Suprapubic skin (tissue), 4 donors: ENCODE measurements at regions not wholly inside any gene's neighbourhood (a gene's known extent, or its start where the extent isn't known, plus 50 kb on each side); places are given as distances from the start of the nearest gene placed in this dataset.

Experiments used
- DNase-seq, 2 donors: peaks; one replicate each; pipeline ENCODE4 v3.0.0-alpha.2; 2019; ENCODE audit warnings: low spot score in 2 of 2
- H3K27ac ChIP-seq: fragments of 200-600 bp; sonication (generic); one replicate; pipeline ENCODE4 v1.5.1; 2019
- H3K27me3 ChIP-seq: fragments of 200-600 bp; sonication (generic); one replicate; pipeline ENCODE4 v1.5.1; 2019
- H3K36me3 ChIP-seq: fragments of 200-600 bp; sonication (generic); one replicate; pipeline ENCODE4 v1.5.1; 2019
- H3K4me1 ChIP-seq: fragments of 200-600 bp; sonication (generic); one replicate; pipeline ENCODE4 v1.5.1; 2019
- H3K4me3 ChIP-seq: fragments of 200-600 bp; sonication (generic); one replicate; pipeline ENCODE4 v1.5.1; 2019; ENCODE audit warnings: mild to moderate bottlenecking
- H3K9me3 ChIP-seq: fragments of 200-600 bp; sonication (generic); one replicate; pipeline ENCODE4 v1.5.1; 2019
- EP300 ChIP-seq: sonication (generic); formaldehyde crosslinking; IDR thresholded peaks from one replicate; pipeline ENCODE4 v1.6.1; 2017; ENCODE audit warnings: antibody characterized with exemption
- POLR2A ChIP-seq, 2 donors: fragments of 450-650 bp; IDR thresholded peaks; one replicate each; pipeline ENCODE4 v1.6.1; 2017; ENCODE audit warnings: antibody characterized with exemption in 2 of 2, mild to moderate bottlenecking in 2 of 2, moderate library complexity in 2 of 2
- POLR2AphosphoS5 ChIP-seq, 3 donors: sonication (generic); formaldehyde crosslinking; IDR thresholded peaks; one replicate each; pipeline ENCODE4 v1.6.1; 2017; ENCODE audit warnings: antibody characterized with exemption in 3 of 3
- WGBS: methylation state at CpG from one replicate; pipeline ENCODE4 v1.1.5; 2018; 5-methylcytosine and 5-hydroxymethylcytosine counted together
- TF ChIP-seq, protein P1 (sequence below), 2 donors: fragments of 200-600 bp in 1 of 2; fragments of 450-650 bp in 1 of 2; sonication (generic) in 1 of 2; IDR thresholded peaks; one replicate each; pipeline ENCODE4 v1.5.1; 2016 to 2019; ENCODE audit warnings: antibody characterized with exemption in 2 of 2, mild to moderate bottlenecking in 1 of 2, moderate library complexity in 1 of 2

DNA sequence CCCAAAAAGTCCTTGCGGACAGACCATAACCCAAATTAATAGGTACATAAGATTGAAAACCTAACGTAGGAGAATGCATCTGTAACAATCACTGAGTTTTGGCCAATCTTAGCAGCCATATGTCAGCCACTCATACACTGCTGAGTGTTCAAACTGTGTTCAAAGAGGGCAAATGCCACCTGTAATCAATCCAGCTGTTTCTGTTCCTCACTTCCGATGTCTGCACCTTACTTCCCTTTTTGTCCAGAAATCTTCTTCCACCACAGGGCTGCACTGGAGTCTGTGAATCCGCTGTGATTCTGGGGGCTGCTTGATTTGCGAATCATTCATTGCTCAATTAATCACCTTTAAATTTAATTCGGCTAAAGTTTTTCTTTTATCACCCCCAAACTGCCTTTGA lies 263.9 kb downstream of the ICE1 start:
- no peaks in the 10 kb centered on the region for H3K4me1 ChIP-seq
- peaks cover 11% of the 10 kb centered on the region for H3K27me3 ChIP-seq
- TF ChIP-seq POLR2AphosphoS5 (IDR thresholded peaks at IDR 0.05) (no peak), POLR2A (IDR thresholded peaks at IDR 0.05) (no peak), EP300 (no peak)
- TF ChIP-seq, protein P1, sequence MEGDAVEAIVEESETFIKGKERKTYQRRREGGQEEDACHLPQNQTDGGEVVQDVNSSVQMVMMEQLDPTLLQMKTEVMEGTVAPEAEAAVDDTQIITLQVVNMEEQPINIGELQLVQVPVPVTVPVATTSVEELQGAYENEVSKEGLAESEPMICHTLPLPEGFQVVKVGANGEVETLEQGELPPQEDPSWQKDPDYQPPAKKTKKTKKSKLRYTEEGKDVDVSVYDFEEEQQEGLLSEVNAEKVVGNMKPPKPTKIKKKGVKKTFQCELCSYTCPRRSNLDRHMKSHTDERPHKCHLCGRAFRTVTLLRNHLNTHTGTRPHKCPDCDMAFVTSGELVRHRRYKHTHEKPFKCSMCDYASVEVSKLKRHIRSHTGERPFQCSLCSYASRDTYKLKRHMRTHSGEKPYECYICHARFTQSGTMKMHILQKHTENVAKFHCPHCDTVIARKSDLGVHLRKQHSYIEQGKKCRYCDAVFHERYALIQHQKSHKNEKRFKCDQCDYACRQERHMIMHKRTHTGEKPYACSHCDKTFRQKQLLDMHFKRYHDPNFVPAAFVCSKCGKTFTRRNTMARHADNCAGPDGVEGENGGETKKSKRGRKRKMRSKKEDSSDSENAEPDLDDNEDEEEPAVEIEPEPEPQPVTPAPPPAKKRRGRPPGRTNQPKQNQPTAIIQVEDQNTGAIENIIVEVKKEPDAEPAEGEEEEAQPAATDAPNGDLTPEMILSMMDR (IDR thresholded peaks at IDR 0.05), result no peak
- H3K4me3 ChIP-seq, result no peak overlapping the region
- H3K36me3 ChIP-seq, result no peaks in the 10 kb centered on the region
- H3K27ac ChIP-seq, result no peak overlapping the region
- no peaks in the 10 kb centered on the region for H3K9me3 ChIP-seq
- DNase-seq, result no peak
- 85% methylated on average over 6 of the region's 6 CpGs for WGBS

DNA sequence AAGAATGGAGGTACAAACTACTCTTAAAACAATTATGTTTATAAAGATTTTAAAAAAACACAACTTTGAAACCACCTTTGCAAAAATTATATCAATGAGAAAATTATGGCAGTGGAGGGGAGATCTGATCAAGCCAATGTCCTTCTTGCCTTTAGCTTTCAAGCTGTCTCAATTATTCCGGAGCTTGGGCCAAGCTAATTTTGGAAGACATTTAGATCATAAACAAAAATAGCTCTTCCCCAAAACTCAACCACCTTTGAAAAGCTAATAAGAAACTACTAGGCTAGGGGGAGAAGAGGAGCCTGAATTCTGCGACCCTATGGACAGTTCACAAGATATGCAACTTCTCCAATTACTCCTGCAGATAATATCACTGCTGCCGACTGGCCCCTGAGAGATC lies 263.3 kb downstream of the ICE1 start:
- no peak for TF ChIP-seq POLR2A (IDR thresholded peaks at IDR 0.05)
- TF ChIP-seq, protein P1 (IDR thresholded peaks at IDR 0.05), result no peak
- TF ChIP-seq POLR2AphosphoS5 (IDR thresholded peaks at IDR 0.05), result no peak
- no peak for TF ChIP-seq EP300
- Histone ChIP-seq H3K36me3 (no peaks in the 10 kb centered on the region), H3K4me1 (no peaks in the 10 kb centered on the region), H3K27ac (no peak overlapping the region), H3K27me3 (peaks cover 11% of the 10 kb centered on the region), H3K4me3 (no peak overlapping the region), H3K9me3 (no peaks in the 10 kb centered on the region)
- DNase-seq, result no peak
- WGBS, result 62% methylated on average over 3 of the region's 3 CpGs

DNA sequence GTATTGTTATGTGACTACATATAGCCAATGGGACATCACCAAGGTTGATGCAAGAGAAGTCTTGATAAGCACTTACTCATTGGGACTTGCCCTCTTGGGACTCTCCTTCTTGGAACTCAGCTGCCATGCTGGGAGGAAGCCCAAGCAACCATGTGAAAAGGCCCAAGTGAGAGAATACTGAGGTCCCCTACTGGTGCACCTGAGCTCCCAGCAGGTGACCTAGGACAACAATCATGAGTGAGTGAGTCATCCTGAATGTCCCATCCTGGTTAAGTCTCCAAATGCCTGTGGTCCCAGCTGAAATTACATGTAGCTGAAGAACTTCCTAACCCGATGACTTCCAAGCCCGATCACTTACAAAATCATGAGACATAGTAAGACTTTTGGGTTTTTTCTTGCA lies 260.7 kb downstream of the ICE1 start:
- 100% methylated on average over 2 of the region's 2 CpGs for WGBS
- no peaks in the 10 kb centered on the region for H3K27me3 ChIP-seq
- no peak overlapping the region for H3K4me3 ChIP-seq
- no peaks in the 10 kb centered on the region for H3K4me1 ChIP-seq
- TF ChIP-seq EP300 (no peak), POLR2A (IDR thresholded peaks at IDR 0.05) (no peak), POLR2AphosphoS5 (IDR thresholded peaks at IDR 0.05) (no peak)
- TF ChIP-seq, protein P1 (IDR thresholded peaks at IDR 0.05), result no peak
- no peaks in the 10 kb centered on the region for H3K9me3 ChIP-seq
- no peak for DNase-seq
- no peak overlapping the region for H3K27ac ChIP-seq
- no peaks in the 10 kb centered on the region for H3K36me3 ChIP-seq

DNA sequence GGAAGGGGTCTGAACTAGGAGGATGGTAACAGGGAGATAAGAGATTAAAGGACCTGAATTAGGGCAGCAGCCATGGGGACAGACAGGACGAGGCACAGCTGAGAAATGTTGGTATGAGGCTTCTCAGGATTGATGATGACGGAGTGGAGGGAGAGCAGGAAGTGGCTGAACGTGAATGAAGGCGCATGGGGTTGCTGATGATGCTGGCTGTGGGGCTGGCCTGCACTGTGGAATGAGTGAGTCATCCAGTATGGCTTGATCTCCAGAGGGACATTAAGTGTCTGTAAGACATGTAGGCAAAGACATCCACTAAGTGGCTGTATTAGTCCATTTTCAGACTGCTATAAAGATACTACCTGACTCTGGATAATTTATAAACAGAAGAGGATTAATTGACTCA lies 256.4 kb downstream of the ICE1 start:
- H3K36me3 ChIP-seq, result no peaks in the 10 kb centered on the region
- H3K27ac ChIP-seq, result no peak overlapping the region
- no peak for TF ChIP-seq POLR2AphosphoS5 (IDR thresholded peaks at IDR 0.05)
- TF ChIP-seq, protein P1 (IDR thresholded peaks at IDR 0.05), result no peak
- H3K27me3 ChIP-seq, result no peaks in the 10 kb centered on the region
- H3K9me3 ChIP-seq, result no peaks in the 10 kb centered on the region
- no peaks in the 10 kb centered on the region for H3K4me1 ChIP-seq
- H3K4me3 ChIP-seq, result no peak overlapping the region
- DNase-seq, result no peak
- 40% methylated on average over 4 of the region's 4 CpGs for WGBS

DNA sequence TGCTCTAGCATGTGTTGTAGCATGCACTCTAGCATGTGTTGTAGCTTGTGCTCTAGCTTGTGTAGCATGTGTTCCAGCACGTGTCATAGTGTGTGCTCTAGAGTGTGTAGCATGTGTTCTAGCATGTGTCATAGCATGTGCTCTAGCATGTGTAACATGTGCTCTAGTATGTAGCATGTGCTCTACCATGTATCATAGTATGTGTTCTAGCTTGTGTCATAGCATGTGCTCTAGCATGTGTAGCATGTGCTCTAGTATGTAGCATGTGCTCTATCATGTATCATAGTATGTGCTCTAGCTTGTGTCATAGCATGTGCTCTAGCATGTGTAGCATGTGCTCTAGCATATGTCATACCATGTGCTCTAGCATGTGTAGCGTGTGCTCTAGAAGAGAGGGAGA lies 255.3 kb downstream of the ICE1 start:
- DNase-seq, result no peak
- Histone ChIP-seq H3K36me3 (no peaks in the 10 kb centered on the region), H3K9me3 (no peaks in the 10 kb centered on the region), H3K27me3 (no peaks in the 10 kb centered on the region), H3K4me3 (no peak overlapping the region), H3K27ac (no peak overlapping the region), H3K4me1 (no peaks in the 10 kb centered on the region)
- TF ChIP-seq, protein P1 (IDR thresholded peaks at IDR 0.05), result no peak
- no peak for TF ChIP-seq POLR2AphosphoS5 (IDR thresholded peaks at IDR 0.05)
- TF ChIP-seq EP300, result no peak
- TF ChIP-seq POLR2A (IDR thresholded peaks at IDR 0.05), result no peak
- WGBS, result 100% methylated on average over 1 of the region's 2 CpGs
